ENCODE measurements at regions not wholly inside any gene's neighbourhood (a gene's known extent, or its start where the extent isn't known, plus 50 kb on each side); places are given as distances from the start of the nearest gene placed in this dataset.

DNA sequence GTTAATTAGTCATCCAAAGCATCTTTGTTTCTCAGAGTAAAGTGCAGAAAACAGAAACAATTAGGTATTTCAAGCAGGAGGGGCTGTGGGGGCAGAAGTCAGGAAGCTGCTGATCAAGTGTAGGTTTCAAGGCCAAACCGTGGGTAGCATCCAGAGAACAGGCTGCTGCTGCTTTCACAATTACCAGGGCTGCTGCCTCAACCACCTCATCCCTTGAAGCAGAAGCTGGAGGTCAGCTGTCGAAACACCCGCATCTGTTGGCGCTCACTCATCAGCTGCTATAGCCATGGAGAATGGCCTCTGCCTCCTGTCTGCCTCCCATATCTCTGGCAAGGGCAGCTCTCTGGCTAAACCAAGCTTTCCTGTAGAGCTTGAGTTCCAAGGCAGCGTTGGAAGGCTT lies 122.9 kb upstream of the OSMR start:
- H3K36me3 ChIP-seq = no peaks in the 10 kb centered on the region

DNA sequence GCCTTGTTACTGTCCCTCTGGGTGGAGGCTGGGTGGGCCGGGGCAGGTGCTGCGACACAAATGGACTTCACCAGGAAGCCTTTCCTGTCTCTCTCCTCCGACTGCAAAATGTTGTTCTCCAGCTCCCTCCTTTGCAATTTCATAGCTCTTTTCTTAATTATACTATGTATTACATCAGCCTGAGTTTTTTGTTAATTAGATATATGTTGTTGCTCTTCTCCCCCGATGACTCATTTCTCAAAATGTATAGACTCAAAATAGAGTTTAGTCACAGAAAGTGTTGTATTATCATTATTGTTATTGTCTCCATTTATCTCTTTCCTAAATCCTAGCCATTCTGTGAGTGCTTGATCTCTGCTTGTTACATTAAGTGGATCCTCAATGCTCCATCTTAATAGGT lies 122.4 kb upstream of the OSMR start:
- DNase-seq = no peak
- no peak overlapping the region for H3K27ac ChIP-seq
- TF ChIP-seq EP300 (IDR thresholded peaks at IDR 0.05) = no peak
- no peaks in the 10 kb centered on the region for H3K27me3 ChIP-seq
- intact Hi-C loops (cut with DNase I) = no loop called here
- H3K36me3 ChIP-seq = no peaks in the 10 kb centered on the region
- H3K9me3 ChIP-seq = no peaks in the 10 kb centered on the region
- H3K4me1 ChIP-seq = peaks cover 0 to 17% (median 14%) of the 10 kb centered on the region in 4 donors
- H3K4me3 ChIP-seq = no peak overlapping the region
- WGBS, 2 donors = 80 to 93% methylated on average over 4 of the region's 4 CpGs

More for the DNA sequence above, 122.9 kb upstream of the OSMR start:
- no peak overlapping the region for H3K4me3 ChIP-seq
- DNase-seq = no peak
- no peak for TF ChIP-seq POLR2AphosphoS5 (IDR thresholded peaks at IDR 0.05)
- no peak overlapping the region for H3K27ac ChIP-seq
- peaks cover 0 to 21% (median 14%) of the 10 kb centered on the region in 4 donors for H3K4me1 ChIP-seq
- intact Hi-C loops (cut with DNase I) = no loop called here
- no peaks in the 10 kb centered on the region for H3K9me3 ChIP-seq
- 73 to 76% methylated on average over 5 of the region's 5 CpGs for WGBS, 2 donors
- H3K27me3 ChIP-seq = no peaks in the 10 kb centered on the region

DNA sequence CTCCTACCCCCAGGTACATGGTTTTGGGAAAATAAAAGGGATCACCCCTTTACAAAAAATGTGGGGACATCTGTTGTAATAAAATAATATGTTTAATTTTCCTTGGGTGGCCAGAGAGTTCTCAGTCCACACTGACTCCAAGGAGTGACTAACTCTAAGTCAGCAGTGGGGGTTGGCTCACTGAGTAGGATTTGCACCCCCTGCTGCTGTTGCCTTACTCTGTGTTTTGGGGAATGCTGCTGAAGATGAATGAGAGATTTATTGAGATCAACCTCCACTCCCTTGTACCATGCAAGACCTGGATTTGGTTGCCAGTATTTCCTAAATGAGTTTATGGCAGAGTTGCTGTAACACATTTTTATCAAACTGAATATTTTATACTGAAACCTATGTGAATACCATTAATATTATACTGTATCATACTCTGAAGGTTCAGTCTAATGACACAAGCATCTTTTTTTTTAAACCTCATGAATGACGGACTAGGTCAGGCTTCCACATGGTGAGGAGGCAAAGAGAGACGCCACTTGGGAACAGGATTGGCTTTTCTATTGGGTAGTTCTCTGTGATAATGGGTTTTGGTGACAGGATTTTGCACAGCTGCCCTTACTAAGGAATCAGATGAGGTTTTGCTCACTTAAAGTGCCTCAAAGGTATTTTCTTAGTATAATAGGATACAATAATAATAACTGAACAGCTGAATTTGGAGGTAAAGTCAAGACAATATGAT lies 121.3 kb upstream of the OSMR start:
- 72 to 89% methylated on average over 2 of the region's 2 CpGs for WGBS, 2 donors

DNA sequence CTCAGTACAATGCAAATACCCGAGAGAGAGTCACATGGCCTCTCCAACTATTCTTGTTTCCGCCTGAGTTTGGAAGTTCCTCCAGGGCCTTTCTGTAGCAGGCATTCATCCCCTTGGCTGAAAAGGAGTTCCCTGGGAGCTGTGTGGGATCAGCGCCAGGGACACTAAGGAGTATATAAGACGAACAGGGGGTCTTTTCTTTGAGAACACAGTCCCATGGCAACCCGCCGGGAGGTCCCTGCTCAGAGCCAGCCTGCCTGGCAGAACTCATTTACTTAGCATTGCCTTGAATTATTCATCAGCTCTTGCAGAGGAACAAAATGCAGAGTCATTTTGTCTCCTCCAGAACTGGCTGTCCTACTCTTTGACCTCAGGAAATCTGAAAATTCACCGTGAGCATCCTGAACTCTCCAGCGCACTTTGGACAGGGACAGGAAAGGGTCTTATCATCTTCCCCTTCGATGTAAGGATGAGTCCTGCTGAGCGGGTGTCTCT lies 120.4 kb upstream of the OSMR start:
- 77% methylated on average over 10 of the region's 10 CpGs for WGBS, 2 donors
- intact Hi-C loops (cut with DNase I) = no loop called here
- TF ChIP-seq EP300 (IDR thresholded peaks at IDR 0.05) = no peak
- TF ChIP-seq, protein P1, sequence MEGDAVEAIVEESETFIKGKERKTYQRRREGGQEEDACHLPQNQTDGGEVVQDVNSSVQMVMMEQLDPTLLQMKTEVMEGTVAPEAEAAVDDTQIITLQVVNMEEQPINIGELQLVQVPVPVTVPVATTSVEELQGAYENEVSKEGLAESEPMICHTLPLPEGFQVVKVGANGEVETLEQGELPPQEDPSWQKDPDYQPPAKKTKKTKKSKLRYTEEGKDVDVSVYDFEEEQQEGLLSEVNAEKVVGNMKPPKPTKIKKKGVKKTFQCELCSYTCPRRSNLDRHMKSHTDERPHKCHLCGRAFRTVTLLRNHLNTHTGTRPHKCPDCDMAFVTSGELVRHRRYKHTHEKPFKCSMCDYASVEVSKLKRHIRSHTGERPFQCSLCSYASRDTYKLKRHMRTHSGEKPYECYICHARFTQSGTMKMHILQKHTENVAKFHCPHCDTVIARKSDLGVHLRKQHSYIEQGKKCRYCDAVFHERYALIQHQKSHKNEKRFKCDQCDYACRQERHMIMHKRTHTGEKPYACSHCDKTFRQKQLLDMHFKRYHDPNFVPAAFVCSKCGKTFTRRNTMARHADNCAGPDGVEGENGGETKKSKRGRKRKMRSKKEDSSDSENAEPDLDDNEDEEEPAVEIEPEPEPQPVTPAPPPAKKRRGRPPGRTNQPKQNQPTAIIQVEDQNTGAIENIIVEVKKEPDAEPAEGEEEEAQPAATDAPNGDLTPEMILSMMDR (IDR thresholded peaks at IDR 0.05) = no peak
- no peak for TF ChIP-seq POLR2AphosphoS5 (IDR thresholded peaks at IDR 0.05)
- TF ChIP-seq POLR2A (IDR thresholded peaks at IDR 0.05) = no peak
- Histone ChIP-seq H3K9me3 (no peaks in the 10 kb centered on the region), H3K4me3 (no peak overlapping the region), H3K36me3 (no peaks in the 10 kb centered on the region), H3K27me3 (no peaks in the 10 kb centered on the region), H3K27ac (no peak overlapping the region), H3K4me1 (no peaks in the 10 kb centered on the region)
- no peak for DNase-seq

More for the DNA sequence above, 121.3 kb upstream of the OSMR start:
- Histone ChIP-seq H3K9me3 (no peaks in the 10 kb centered on the region), H3K4me3 (no peak overlapping the region), H3K27me3 (no peaks in the 10 kb centered on the region), H3K36me3 (no peaks in the 10 kb centered on the region), H3K4me1 (peaks cover 0 to 8% (median 4%) of the 10 kb centered on the region in 4 donors), H3K27ac (no peak overlapping the region)
- intact Hi-C loops (cut with DNase I) = no loop called here
- no peak for DNase-seq
- TF ChIP-seq POLR2AphosphoS5 (IDR thresholded peaks at IDR 0.05) (no peak), POLR2A (IDR thresholded peaks at IDR 0.05) (no peak), EP300 (IDR thresholded peaks at IDR 0.05) (no peak)
- TF ChIP-seq, protein P1 (IDR thresholded peaks at IDR 0.05) = no peak

DNA sequence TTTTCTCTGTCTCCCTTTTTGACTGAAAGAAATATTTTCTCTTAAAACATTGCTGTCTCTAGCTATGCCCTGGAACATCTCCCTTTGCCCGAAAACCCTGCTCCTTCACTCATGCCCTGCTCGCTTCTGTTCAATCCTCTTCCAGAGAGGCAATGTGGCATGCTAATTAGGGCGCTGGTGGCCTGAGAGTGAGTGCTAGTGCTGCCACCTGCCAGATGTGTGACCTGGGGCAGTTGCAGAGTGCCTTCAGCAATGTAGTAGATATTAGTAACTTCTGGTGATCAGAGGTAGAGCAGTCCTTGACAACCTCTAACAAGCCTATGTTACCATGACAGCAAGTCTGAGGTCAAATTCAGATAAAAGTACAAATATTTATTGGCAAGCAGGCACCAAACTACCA lies 119.5 kb upstream of the OSMR start:
- no peak overlapping the region for H3K27ac ChIP-seq
- TF ChIP-seq EP300 (IDR thresholded peaks at IDR 0.05) (no peak), POLR2A (IDR thresholded peaks at IDR 0.05) (no peak), POLR2AphosphoS5 (IDR thresholded peaks at IDR 0.05) (no peak)
- TF ChIP-seq, protein P1 (IDR thresholded peaks at IDR 0.05) = no peak
- 79 to 81% methylated on average over 3 of the region's 3 CpGs for WGBS, 2 donors
- no peaks in the 10 kb centered on the region for H3K36me3 ChIP-seq
- intact Hi-C loops (cut with DNase I) = no loop called here
- no peak overlapping the region for H3K4me3 ChIP-seq
- no peaks in the 10 kb centered on the region for H3K9me3 ChIP-seq
- no peak for DNase-seq
- H3K27me3 ChIP-seq = no peaks in the 10 kb centered on the region
- no peaks in the 10 kb centered on the region for H3K4me1 ChIP-seq

DNA sequence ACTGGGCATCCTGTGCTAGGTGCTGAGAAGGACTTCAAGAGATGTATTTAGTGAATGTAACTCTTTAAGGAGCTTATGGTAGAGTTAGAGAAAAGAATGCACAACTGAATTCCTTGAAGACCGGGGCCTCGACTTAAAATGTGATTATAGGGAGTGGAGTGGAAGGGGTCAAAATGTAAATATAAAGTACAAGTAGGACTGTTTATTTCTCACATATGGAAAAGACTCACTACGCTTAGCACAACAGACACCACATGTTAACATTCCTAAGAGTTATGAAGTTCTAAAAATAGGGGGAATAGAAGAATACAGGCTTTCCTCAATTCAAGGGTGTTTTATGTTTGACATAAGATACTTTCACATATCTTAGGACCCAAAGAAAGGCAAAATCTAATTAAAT lies 117.8 kb upstream of the OSMR start:
- WGBS, 2 donors = 62 to 68% methylated on average over 3 of the region's 3 CpGs

More for the DNA sequence above, 117.8 kb upstream of the OSMR start:
- H3K9me3 ChIP-seq = no peaks in the 10 kb centered on the region
- H3K36me3 ChIP-seq = no peaks in the 10 kb centered on the region
- no peak for DNase-seq
- no peak overlapping the region for H3K27ac ChIP-seq
- no peak for TF ChIP-seq EP300 (IDR thresholded peaks at IDR 0.05)
- TF ChIP-seq POLR2AphosphoS5 (IDR thresholded peaks at IDR 0.05) = no peak
- TF ChIP-seq, protein P1 (IDR thresholded peaks at IDR 0.05) = no peak
- no peak for TF ChIP-seq POLR2A (IDR thresholded peaks at IDR 0.05)
- H3K4me1 ChIP-seq = no peaks in the 10 kb centered on the region
- H3K4me3 ChIP-seq = no peak overlapping the region
- no peaks in the 10 kb centered on the region for H3K27me3 ChIP-seq
- intact Hi-C loops (cut with DNase I) = no loop called here
